ENCODE measurements at regions not wholly inside any gene's neighbourhood (a gene's known extent, or its start where the extent isn't known, plus 50 kb on each side); places are given as distances from the start of the nearest gene placed in this dataset.

- Histone ChIP-seq H3K27ac (ENCODE audit: insufficient read depth, low read length) (no peak overlapping the region), H3K9me1 (ENCODE audit: insufficient read depth, low read length) (no peaks in the 10 kb centered on the region), H3K14ac (replicated peaks; ENCODE audit: low read depth, low read length) (no peak overlapping the region), H2AK5ac (ENCODE audit: low read depth, low read length) (no peak overlapping the region), H3K79me1 (ENCODE audit: low read depth in 1 of 2, low read length in 2 of 2) (no peaks in the 10 kb centered on the region), H2BK20ac (ENCODE audit: low read depth, low read length) (no peak overlapping the region), H3K9ac (ENCODE audit: low read depth, low read length) (no peak overlapping the region), H3K9me3 (ENCODE audit: control insufficient read depth, insufficient read depth, low read length) (no peaks in the 10 kb centered on the region), H4K5ac (ENCODE audit: low read depth, low read length) (no peak overlapping the region), H3K36me3 (ENCODE audit: control insufficient read depth, insufficient read depth, low read length) (no peaks in the 10 kb centered on the region), H4K20me1 (ENCODE audit: insufficient read depth, low read length) (no peaks in the 10 kb centered on the region), H3K4me3 (ENCODE audit: insufficient read depth, low read depth, low read length) (no peak overlapping the region), H3K4me1 (ENCODE audit: control insufficient read depth, insufficient read depth, low read length) (no peaks in the 10 kb centered on the region), H4K8ac (ENCODE audit: low read depth in 2 of 2, low read length in 2 of 2) (no peak overlapping the region), H2AFZ (replicated peaks; ENCODE audit: low read length, poor library complexity) (no peak overlapping the region), H3K27me3 (ENCODE audit: control insufficient read depth, insufficient read depth, low read length) (no peaks in the 10 kb centered on the region), H2BK15ac (ENCODE audit: low read depth, low read length) (no peak overlapping the region), H3K23ac (ENCODE audit: low read depth, low read length) (no peak overlapping the region), H4K91ac (ENCODE audit: insufficient read depth, low read depth, low read length) (no peak overlapping the region), H2BK5ac (ENCODE audit: low read depth, low read length, poor library complexity, severe bottlenecking) (no peak overlapping the region), H2AK9ac (replicated peaks; ENCODE audit: low read depth, low read length, poor library complexity) (no peak overlapping the region), H3K56ac (ENCODE audit: extremely low read depth, insufficient read depth, low read length) (no peak overlapping the region), H2BK120ac (ENCODE audit: low read depth, low read length) (no peak overlapping the region), H3K18ac (ENCODE audit: low read depth, low read length) (no peak overlapping the region), H3K4ac (ENCODE audit: low read depth, low read length) (no peak overlapping the region), H3K4me2 (ENCODE audit: low read depth, low read length) (no peak overlapping the region)
- dilution Hi-C loops (cut with HindIII; ENCODE audit: low sequenced_read_pairs, unreplicated experiment) (no loop called here), intact Hi-C loops (cut with micrococcal nuclease) (no loop called here), in situ Hi-C loops (cut with MboI; ENCODE audit: low sequenced_read_pairs) (no loop called here)
- WGBS, 2 experiments (ENCODE audit: extremely low coverage in 2 of 2, insufficient read length in 1 of 2), result 87% methylated on average over 4 of the region's 4 CpGs; no CpG with 5 or more reads in 1 of the 2 experiments
- ChIA-PET POLR2A (ENCODE audit: unreplicated experiment) (no interaction called here), CTCF (no interaction called here)
- ATAC-seq (ENCODE audit: low read depth), result no peak
- DNase-seq, result no peak
- BruUV-seq (replicated peaks), result no TSS peak
- TF ChIP-seq MXI1 (IDR thresholded peaks at IDR 0.05; ENCODE audit: borderline replicate concordance, low read depth, low read length) (no peak), FOS (IDR thresholded peaks at IDR 0.05; ENCODE audit: low read depth, low read length) (no peak), CHD1 (IDR thresholded peaks at IDR 0.05; ENCODE audit: low read depth, low read length) (no peak), CEBPB (IDR thresholded peaks at IDR 0.05; ENCODE audit: low read depth, low read length) (no peak), NFE2L2 (IDR thresholded peaks at IDR 0.05; ENCODE audit: low read depth, low read length) (no peak), BHLHE40 (IDR thresholded peaks at IDR 0.05; ENCODE audit: low read depth, low read length) (no peak), USF2 (IDR thresholded peaks at IDR 0.05; ENCODE audit: low read depth, low read length) (no peak), SMC3 (IDR thresholded peaks at IDR 0.05; ENCODE audit: low read depth, low read length) (no peak), RCOR1 (IDR thresholded peaks at IDR 0.05; ENCODE audit: insufficient replicate concordance, low read length) (no peak), ELK1 (IDR thresholded peaks at IDR 0.05; ENCODE audit: borderline replicate concordance, low read depth, low read length) (no peak)
These were observed 244.9 kb upstream of the EPHA4 start for GRCh38 chr2:221817052-221817451.
